HCT116 (cell line): ENCODE measurements at regions not wholly inside any gene's neighbourhood (a gene's known extent, or its start where the extent isn't known, plus 50 kb on each side); places are given as distances from the start of the nearest gene placed in this dataset.

ENCODE experiments used
- ATAC-seq: fragments of 200-7000 bp; cut with Tn5 transposase; 2 replicates; pipeline ENCODE4 v1.9.1; 2020; ENCODE audit warnings: mild to moderate bottlenecking, moderate library complexity
- BruUV-seq: library from RNA; stranded (reverse); fragments of 400-500 nt; replicated peaks from 2 replicates; lab custom pipeline; 2021; lab: Mats Ljungman, UMichigan
- CTCF ChIA-PET: fragments of 300-600 bp; sonication (Branson Sonifier 250); formaldehyde crosslinking; loops from one replicate; lab custom pipeline; 2021; ENCODE audit warnings: antibody characterized with exemption; lab: Charles Lee
- POLR2A ChIA-PET: fragments of 300-600, 350-600 bp; sonication (Branson Sonifier 250); formaldehyde crosslinking; loops from one replicate; lab custom pipeline; 2021; ENCODE audit warnings: antibody characterized with exemption; lab: Charles Lee
- RAD21 ChIA-PET, 2 experiments: fragments of 300-600 bp; sonication (Branson Sonifier 250); formaldehyde crosslinking; loops; one replicate each; lab custom pipeline; 2023; ENCODE audit warnings: low total read pairs in 2 of 2; ENCODE audit not compliant: uncharacterized antibody in 2 of 2, unreplicated experiment in 2 of 2, low non-redundant PET in 1 of 2; lab: Charles Lee
- DNase-seq: peaks from one replicate; pipeline ENCODE4 v3.0.0-alpha.2; 2010; ENCODE audit warnings: low read depth, low spot score
- H2AFZ ChIP-seq: fragments of 200-600 bp; shearing (Covaris generic), sonication (generic); 2 replicates; pipeline ENCODE4 v1.6.1; 2017; ENCODE audit warnings: low read depth, mixed run types, mixed read lengths, antibody characterized with exemption, low read length; ENCODE audit not compliant: poor library complexity, severe bottlenecking
- H3K27ac ChIP-seq: 2 replicates; pipeline ENCODE4 v1.5.1; 2012; ENCODE audit warnings: low read depth, low read length
- H3K27me3 ChIP-seq: fragments of 200-600 bp; sonication (generic); 2 replicates; pipeline ENCODE4 v1.6.1; 2016; ENCODE audit warnings: mixed run types, low read length, mixed read lengths; ENCODE audit not compliant: insufficient read depth
- H3K36me3 ChIP-seq, 2 experiments: fragments of 200-500 bp in 1 of 2; fragments of 200-600 bp in 1 of 2; sonication (Bioruptor generic) in 1 of 2; sonication (generic) in 1 of 2; 2 replicates each; pipeline versions ENCODE4 v1.5.1 to v1.6.1; 2014 to 2016; ENCODE audit warnings: low read length in 2 of 2, inconsistent platforms in 1 of 2, mixed read lengths in 1 of 2, mixed run types in 1 of 2; ENCODE audit not compliant: insufficient read depth in 2 of 2, control insufficient read depth in 1 of 2
- H3K4me1 ChIP-seq, 2 experiments: fragments of 200-600 bp in 1 of 2; sonication (generic) in 1 of 2; 2 replicates each; pipeline versions ENCODE4 v1.5.1 to v1.6.1; 2012 to 2017; ENCODE audit warnings: low read length in 2 of 2, inconsistent platforms in 1 of 2, mild to moderate bottlenecking in 1 of 2, mixed read lengths in 1 of 2, mixed run types in 1 of 2, moderate library complexity in 1 of 2; ENCODE audit not compliant: insufficient read depth in 2 of 2, control insufficient read depth in 1 of 2
- H3K4me2 ChIP-seq: fragments of 200-600 bp; sonication (generic); 2 replicates; pipeline ENCODE4 v1.6.1; 2017; ENCODE audit warnings: mixed run types, low read length, mixed read lengths
- H3K4me3 ChIP-seq, 2 experiments: fragments of 200-600 bp in 1 of 2; sonication (generic) in 1 of 2; replicated peaks in 1 of 2; 2 replicates each; pipeline ENCODE4 v1.5.1; 2011 to 2016; ENCODE audit warnings: low read length in 2 of 2, control low read depth in 1 of 2, low read depth in 1 of 2, mild to moderate bottlenecking in 1 of 2, mixed read lengths in 1 of 2, mixed run types in 1 of 2
- H3K79me2 ChIP-seq: fragments of 200-600 bp; sonication (generic); 2 replicates; pipeline ENCODE4 v1.6.1; 2017; ENCODE audit warnings: mild to moderate bottlenecking, mixed run types, low read length, moderate library complexity, mixed read lengths; ENCODE audit not compliant: insufficient read depth
- H3K9ac ChIP-seq: fragments of 200-600 bp; sonication (generic); 2 replicates; pipeline ENCODE4 v1.6.1; 2016; ENCODE audit warnings: low read length, mixed read lengths
- H3K9me2 ChIP-seq: fragments of 200-600 bp; sonication (generic), shearing (Covaris generic); 2 replicates; pipeline ENCODE4 v1.6.1; 2017; ENCODE audit warnings: mixed run types, mild to moderate bottlenecking, moderate library complexity; ENCODE audit not compliant: insufficient read depth
- H3K9me3 ChIP-seq, 2 experiments: fragments of 200-500 bp in 1 of 2; fragments of 200-600 bp in 1 of 2; sonication (Bioruptor generic) in 1 of 2; sonication (generic) in 1 of 2; 2 replicates each; pipeline ENCODE4 v1.6.1; 2014 to 2017; ENCODE audit warnings: low read length in 2 of 2, mixed read lengths in 2 of 2, inconsistent platforms in 1 of 2, low read depth in 1 of 2, mild to moderate bottlenecking in 1 of 2, mixed run types in 1 of 2, moderate library complexity in 1 of 2; ENCODE audit not compliant: control insufficient read depth in 1 of 2, insufficient read depth in 1 of 2
- H4K20me1 ChIP-seq: fragments of 200-600 bp; sonication (generic), shearing (Covaris generic); 2 replicates; pipeline ENCODE4 v1.6.1; 2017; ENCODE audit warnings: mixed run types, mild to moderate bottlenecking, moderate library complexity; ENCODE audit not compliant: insufficient read depth
- CBX3 ChIP-seq: IDR thresholded peaks from 2 replicates; pipeline ENCODE4 v1.6.1; 2012; ENCODE audit warnings: low read depth
- CEBPB ChIP-seq: IDR thresholded peaks from 2 replicates; pipeline ENCODE4 v1.6.1; 2012; ENCODE audit warnings: low read depth
- ELF1 ChIP-seq: IDR thresholded peaks from 2 replicates; pipeline ENCODE4 v1.6.1; 2012; ENCODE audit warnings: low read depth, borderline replicate concordance
- FOSL1 ChIP-seq: IDR thresholded peaks from 2 replicates; pipeline ENCODE4 v1.6.1; 2012; ENCODE audit warnings: low read depth
- JUND ChIP-seq: IDR thresholded peaks from 2 replicates; pipeline ENCODE4 v1.6.1; 2012
- POLR2AphosphoS5 ChIP-seq: IDR thresholded peaks from 2 replicates; pipeline ENCODE4 v1.6.1; 2011; ENCODE audit warnings: mild to moderate bottlenecking, low read depth, low read length, moderate library complexity
- RAD21 ChIP-seq: IDR thresholded peaks from 2 replicates; pipeline ENCODE4 v1.6.1; 2012; ENCODE audit warnings: low read depth, mild to moderate bottlenecking
- SIN3A ChIP-seq: IDR thresholded peaks from 2 replicates; pipeline ENCODE4 v1.6.1; 2012; ENCODE audit warnings: low read depth
- SP1 ChIP-seq: IDR thresholded peaks from 2 replicates; pipeline ENCODE4 v1.6.1; 2012; ENCODE audit warnings: low read depth
- SRF ChIP-seq: IDR thresholded peaks from 2 replicates; pipeline ENCODE4 v1.6.1; 2012; ENCODE audit warnings: low read depth
- TCF7L2 ChIP-seq: IDR thresholded peaks from 2 replicates; pipeline ENCODE4 v1.7.0; 2011; ENCODE audit warnings: borderline replicate concordance, inconsistent platforms; ENCODE audit not compliant: insufficient read depth, insufficient read length; ENCODE audit errors: extremely low read depth
- YY1 ChIP-seq: IDR thresholded peaks from 2 replicates; pipeline ENCODE4 v1.6.1; 2011; ENCODE audit warnings: low read length, low read depth, moderate library complexity, mild to moderate bottlenecking; ENCODE audit not compliant: insufficient replicate concordance; ENCODE audit errors: extremely low read depth
- ZNF274 ChIP-seq: fragments of 200-500 bp; sonication (Bioruptor generic); IDR thresholded peaks from 2 replicates; pipeline ENCODE4 v1.6.1; 2014; ENCODE audit warnings: mild to moderate bottlenecking, low read depth, low read length, inconsistent platforms
- intact Hi-C: fragments of 100-400 bp; cut with micrococcal nuclease; formaldehyde crosslinking; loops from 2 replicates; pipeline ENCODE4 v1.10.0; 2022
- TF ChIP-seq, protein P1 (sequence below): IDR thresholded peaks from 2 replicates; pipeline ENCODE4 v1.6.1; 2012
- TF ChIP-seq, protein P2 (sequence below), 3 experiments: fragments of 200-600 bp in 1 of 3; sonication (generic) in 1 of 3; IDR thresholded peaks in 2 of 3; conservative IDR thresholded peaks in 1 of 3; 2 replicates each; pipeline ENCODE4 v1.5.1; 2012 to 2017; ENCODE audit warnings: low read depth in 2 of 3, low read length in 2 of 3, antibody characterized with exemption in 1 of 3, borderline replicate concordance in 1 of 3, control low read depth in 1 of 3, mild to moderate bottlenecking in 1 of 3, mixed read lengths in 1 of 3, mixed run types in 1 of 3, moderate library complexity in 1 of 3; ENCODE audit not compliant: insufficient read depth in 1 of 3

DNA sequence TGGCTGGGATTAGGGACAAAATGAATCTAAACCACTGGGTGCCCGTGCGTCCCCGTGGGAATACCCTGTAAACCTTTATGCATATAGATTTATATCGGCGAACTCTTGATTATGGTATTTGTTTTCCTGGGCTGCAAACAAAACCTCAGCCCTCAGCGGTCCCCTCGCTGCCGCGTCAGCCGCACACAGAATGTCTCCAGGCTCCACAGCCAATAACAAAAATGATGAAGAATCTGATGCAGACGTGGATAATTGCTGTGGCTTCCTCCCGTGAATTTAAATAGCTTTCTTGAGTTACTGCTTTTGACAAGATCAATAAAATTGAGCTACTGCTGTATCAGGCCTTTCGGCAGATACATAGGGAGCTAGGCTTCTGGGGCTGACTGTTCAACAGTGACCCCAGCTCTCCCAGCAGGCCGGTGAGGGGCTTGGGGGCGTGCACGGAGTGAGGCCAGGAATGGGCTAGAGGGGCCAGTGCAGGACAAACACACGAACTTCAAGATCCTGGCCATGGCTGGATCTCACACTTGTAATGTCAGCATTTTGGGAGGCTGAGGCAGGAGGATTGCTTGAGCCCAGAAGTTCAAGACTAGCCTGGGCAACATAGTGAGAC lies 125.8 kb upstream of the NCOR2 start:
- no peaks in the 10 kb centered on the region for H3K27me3 ChIP-seq
- no peak overlapping the region for H3K27ac ChIP-seq
- intact Hi-C loops: no loop called here
- H3K9me2 ChIP-seq: no peaks in the 10 kb centered on the region
- H3K79me2 ChIP-seq: no peaks in the 10 kb centered on the region
- ATAC-seq: no peak
- CTCF ChIA-PET: no interaction called here
- H3K4me3 ChIP-seq: no peak overlapping the region
- H3K4me2 ChIP-seq: no peak overlapping the region
- H3K36me3 ChIP-seq: no peaks in the 10 kb centered on the region
- no peaks in the 10 kb centered on the region for H4K20me1 ChIP-seq
- no peak overlapping the region for H3K9ac ChIP-seq
- TF ChIP-seq ZNF274: no peak
- no peak for TF ChIP-seq TCF7L2
- TF ChIP-seq CEBPB: no peak
- TF ChIP-seq, protein P1, sequence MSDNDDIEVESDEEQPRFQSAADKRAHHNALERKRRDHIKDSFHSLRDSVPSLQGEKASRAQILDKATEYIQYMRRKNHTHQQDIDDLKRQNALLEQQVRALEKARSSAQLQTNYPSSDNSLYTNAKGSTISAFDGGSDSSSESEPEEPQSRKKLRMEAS: no peak
- H3K4me1 ChIP-seq: no peaks in the 10 kb centered on the region
- H2AFZ ChIP-seq: no peak overlapping the region
- no peak for DNase-seq
- RAD21 ChIA-PET: no interaction called here
- no TSS peak for BruUV-seq
- no peaks in the 10 kb centered on the region for H3K9me3 ChIP-seq
- POLR2A ChIA-PET: no interaction called here

DNA sequence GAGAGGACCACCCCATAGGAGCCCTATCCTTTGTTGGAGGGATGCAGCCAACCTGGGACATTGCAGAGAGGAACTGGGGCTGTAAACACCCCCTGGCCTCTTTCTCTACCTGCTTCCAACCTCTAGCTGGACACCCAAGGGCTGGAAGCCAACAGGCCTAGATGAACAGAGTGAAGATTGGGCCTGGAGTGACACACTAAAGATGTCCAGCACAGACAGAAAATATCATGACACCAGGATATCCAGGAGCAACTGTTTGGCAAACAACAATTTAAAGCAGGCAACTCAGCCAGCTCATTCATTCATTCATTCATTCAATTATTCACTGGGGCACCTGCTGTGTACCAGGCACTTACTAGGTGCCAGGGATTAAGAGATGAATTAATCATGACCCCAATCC lies 125.0 kb upstream of the NCOR2 start:
- POLR2A ChIA-PET: no interaction called here

More for the DNA sequence above, 125.0 kb upstream of the NCOR2 start:
- intact Hi-C loops: no loop called here
- no peak for ATAC-seq
- Histone ChIP-seq H2AFZ (no peak overlapping the region), H4K20me1 (no peaks in the 10 kb centered on the region), H3K27me3 (no peaks in the 10 kb centered on the region), H3K36me3 (no peaks in the 10 kb centered on the region), H3K9me2 (no peaks in the 10 kb centered on the region), H3K9me3 (no peaks in the 10 kb centered on the region), H3K4me2 (no peak overlapping the region)
- no peak for DNase-seq
- CTCF ChIA-PET: no interaction called here
- no peak for TF ChIP-seq RAD21
- TF ChIP-seq POLR2AphosphoS5: no peak
- no peak for TF ChIP-seq SRF
- no peak for TF ChIP-seq SP1
- TF ChIP-seq YY1: no peak
- no peak for TF ChIP-seq JUND
- TF ChIP-seq, protein P2, sequence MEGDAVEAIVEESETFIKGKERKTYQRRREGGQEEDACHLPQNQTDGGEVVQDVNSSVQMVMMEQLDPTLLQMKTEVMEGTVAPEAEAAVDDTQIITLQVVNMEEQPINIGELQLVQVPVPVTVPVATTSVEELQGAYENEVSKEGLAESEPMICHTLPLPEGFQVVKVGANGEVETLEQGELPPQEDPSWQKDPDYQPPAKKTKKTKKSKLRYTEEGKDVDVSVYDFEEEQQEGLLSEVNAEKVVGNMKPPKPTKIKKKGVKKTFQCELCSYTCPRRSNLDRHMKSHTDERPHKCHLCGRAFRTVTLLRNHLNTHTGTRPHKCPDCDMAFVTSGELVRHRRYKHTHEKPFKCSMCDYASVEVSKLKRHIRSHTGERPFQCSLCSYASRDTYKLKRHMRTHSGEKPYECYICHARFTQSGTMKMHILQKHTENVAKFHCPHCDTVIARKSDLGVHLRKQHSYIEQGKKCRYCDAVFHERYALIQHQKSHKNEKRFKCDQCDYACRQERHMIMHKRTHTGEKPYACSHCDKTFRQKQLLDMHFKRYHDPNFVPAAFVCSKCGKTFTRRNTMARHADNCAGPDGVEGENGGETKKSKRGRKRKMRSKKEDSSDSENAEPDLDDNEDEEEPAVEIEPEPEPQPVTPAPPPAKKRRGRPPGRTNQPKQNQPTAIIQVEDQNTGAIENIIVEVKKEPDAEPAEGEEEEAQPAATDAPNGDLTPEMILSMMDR (IDR thresholded peaks at IDR 0.05 in 2 of 3, conservative IDR thresholded peaks at IDR 0.05 in 1 of 3; ENCODE audit: borderline replicate concordance in 1 of 3, insufficient read depth in 1 of 3, low read depth in 2 of 3, low read length in 2 of 3): no peak
- no peak for TF ChIP-seq CEBPB
- TF ChIP-seq SIN3A: no peak
- no peak for TF ChIP-seq CBX3
- no peak for TF ChIP-seq FOSL1
- TF ChIP-seq ELF1: no peak
- TF ChIP-seq, all 23 proteins: peak for 0
- Histone ChIP-seq H3K4me3 (no peak overlapping the region), H3K27ac (no peak overlapping the region), H3K79me2 (no peaks in the 10 kb centered on the region), H3K4me1 (no peaks in the 10 kb centered on the region), H3K9ac (no peak overlapping the region)
- BruUV-seq: no TSS peak
- RAD21 ChIA-PET: no interaction called here
